Lower leg skin (tissue), 4 donors: ENCODE measurements at regions not wholly inside any gene's neighbourhood (a gene's known extent, or its start where the extent isn't known, plus 50 kb on each side); places are given as distances from the start of the nearest gene placed in this dataset.

Experiments used
- DNase-seq, 2 donors: peaks; one replicate each; pipeline ENCODE4 v3.0.0-alpha.2; 2019; ENCODE audit warnings: low spot score in 2 of 2
- H3K4me3 ChIP-seq: fragments of 200-600 bp; sonication (generic); 2 replicates; pipeline ENCODE4 v1.5.1; 2017; ENCODE audit warnings: mild to moderate bottlenecking, low read depth; ENCODE audit not compliant: poor library complexity, severe bottlenecking
- CTCF ChIP-seq, 3 donors: fragments of 450-650 bp; IDR thresholded peaks; one replicate each; pipeline ENCODE4 v1.5.1; 2016; ENCODE audit warnings: antibody characterized with exemption in 3 of 3, mild to moderate bottlenecking in 3 of 3, moderate library complexity in 2 of 3
- POLR2A ChIP-seq, 2 donors: fragments of 450-650 bp; IDR thresholded peaks; one replicate each; pipeline ENCODE4 v1.6.1; 2016 to 2017; ENCODE audit warnings: antibody characterized with exemption in 2 of 2, mild to moderate bottlenecking in 1 of 2, moderate library complexity in 1 of 2
- WGBS, 2 donors: methylation state at CpG; one replicate each; pipeline ENCODE4 v1.1.5; 2018; 5-methylcytosine and 5-hydroxymethylcytosine counted together
- intact Hi-C: fragments of 100-400 bp; cut with DNase I; formaldehyde crosslinking; loops from one replicate; pipeline ENCODE4 v1.15.0; 2023; ENCODE audit warnings: low total_unique reads

DNA sequence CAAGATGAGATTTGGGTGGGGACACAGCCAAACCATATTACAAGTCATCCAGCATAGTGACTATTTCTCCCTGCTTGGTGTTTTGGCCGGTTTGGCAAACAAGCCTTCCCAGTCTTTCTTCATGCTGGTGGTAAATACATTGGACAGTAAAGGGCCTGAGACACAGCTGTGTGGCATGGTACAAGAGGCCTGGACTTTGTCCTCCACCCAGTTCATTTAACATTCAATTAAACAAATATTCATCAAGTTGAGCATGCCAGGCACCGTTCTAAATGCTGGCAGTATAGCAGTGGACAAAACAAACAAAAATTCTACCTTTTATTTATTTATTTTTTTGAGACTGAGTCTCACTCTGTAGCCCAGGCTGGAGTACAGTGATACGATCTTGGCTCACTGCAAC lies 62.7 kb upstream of the SLC28A3 start:
- H3K4me3 ChIP-seq: no peak overlapping the region
- TF ChIP-seq CTCF (IDR thresholded peaks at IDR 0.05): no peak
- TF ChIP-seq POLR2A (IDR thresholded peaks at IDR 0.05): no peak
- 84 to 86% methylated on average over 3 of the region's 3 CpGs for WGBS, 2 donors
- intact Hi-C loops: loop anchor here (10.0 kb wide), 1 partner anchor 862 kb away; no protein-coding TSS in a partner anchor
- DNase-seq: no peak

GRCh38 chr9:84404095-84404686 lies 63.6 kb upstream of the SLC28A3 start:
- H3K4me3 ChIP-seq: no peak overlapping the region
- TF ChIP-seq CTCF (IDR thresholded peaks at IDR 0.05): no peak
- no peak for TF ChIP-seq POLR2A (IDR thresholded peaks at IDR 0.05)
- DNase-seq: no peak
- intact Hi-C loops: loop anchor here (10.0 kb wide), 1 partner anchor 861 kb away; no protein-coding TSS in a partner anchor
- 44 to 50% methylated on average over 8 of the region's 8 CpGs for WGBS, 2 donors

GRCh38 chr9:84405667-84406066 lies 65.1 kb upstream of the SLC28A3 start:
- H3K4me3 ChIP-seq: no peak overlapping the region
- WGBS, 2 donors: 92 to 93% methylated on average over 4 of the region's 4 CpGs
- no peak for TF ChIP-seq CTCF (IDR thresholded peaks at IDR 0.05)
- TF ChIP-seq POLR2A (IDR thresholded peaks at IDR 0.05): no peak
- intact Hi-C loops: loop anchor here (10.0 kb wide), 1 partner anchor 859 kb away; no protein-coding TSS in a partner anchor
- DNase-seq: no peak

- 93 to 96% methylated on average over 3 to 29 of the region's 34 CpGs for WGBS, 2 donors
- intact Hi-C loops: loop anchor here (10.0 kb wide), 1 partner anchor 856 kb away; no protein-coding TSS in a partner anchor
- TF ChIP-seq CTCF (IDR thresholded peaks at IDR 0.05): no peak
- no peak for TF ChIP-seq POLR2A (IDR thresholded peaks at IDR 0.05)
- H3K4me3 ChIP-seq: no peak overlapping the region
- DNase-seq: no peak
Observed at GRCh38 chr9:84408416-84408815, 67.9 kb upstream of the SLC28A3 start.

DNA sequence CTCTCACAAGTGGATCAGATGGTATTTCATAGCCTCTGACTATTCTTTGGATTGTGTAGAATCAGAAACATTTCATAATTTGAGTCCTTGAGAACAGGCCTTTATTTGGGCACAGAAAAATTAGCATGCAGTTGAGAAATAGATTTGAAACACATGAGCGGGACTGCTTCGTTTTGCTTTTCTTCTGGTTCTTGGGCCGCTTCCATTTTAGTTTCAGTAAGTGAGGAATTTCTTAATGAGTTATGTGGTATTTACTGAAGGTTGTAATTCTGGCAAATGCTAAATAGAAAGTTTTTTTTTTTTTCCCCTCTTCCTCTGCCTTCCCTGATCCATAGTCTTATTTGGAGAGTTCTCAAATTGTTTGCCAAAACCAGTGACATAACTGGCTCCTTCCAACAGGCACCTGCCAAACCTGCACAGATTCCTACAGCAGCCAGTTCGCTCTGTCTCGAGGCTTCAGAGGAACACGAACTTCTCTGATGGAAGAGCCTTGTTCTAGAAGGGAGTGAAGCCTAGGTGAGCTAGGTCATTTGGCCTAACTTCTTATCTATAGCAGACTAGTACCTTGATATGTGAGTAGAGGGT lies 71.2 kb upstream of the SLC28A3 start:
- H3K4me3 ChIP-seq: no peak overlapping the region
- DNase-seq: no peak
- WGBS, 2 donors: 39 to 42% methylated on average over 6 of the region's 6 CpGs
- TF ChIP-seq POLR2A (IDR thresholded peaks at IDR 0.05) (no peak), CTCF (IDR thresholded peaks at IDR 0.05) (no peak)
- intact Hi-C loops: no loop called here
